ENCODE measurements at regions not wholly inside any gene's neighbourhood (a gene's known extent, or its start where the extent isn't known, plus 50 kb on each side); places are given as distances from the start of the nearest gene placed in this dataset.

DNA sequence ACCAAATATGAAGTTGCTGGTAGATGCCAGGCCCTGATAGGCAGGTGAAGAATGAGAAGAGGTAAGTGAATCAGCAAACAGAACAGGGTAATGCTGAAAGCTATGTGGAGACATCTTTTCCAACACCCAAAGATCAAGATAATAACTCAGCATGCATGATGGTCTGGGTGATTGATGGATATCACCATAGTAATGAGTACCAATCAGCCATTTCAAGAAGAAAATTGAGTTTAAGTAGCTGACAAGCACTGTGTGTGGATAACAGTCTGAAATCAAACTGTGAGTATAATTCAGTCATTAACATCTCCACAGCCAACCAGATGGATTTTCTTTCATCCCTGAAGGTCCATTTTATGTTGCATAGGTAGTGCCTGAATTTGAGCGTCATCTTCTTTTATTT lies 289.6 kb upstream of the SMIM31 start:
- no peak for DNase-seq (ENCODE audit: low read depth in 1 of 2, low spot score in 1 of 2)

DNA sequence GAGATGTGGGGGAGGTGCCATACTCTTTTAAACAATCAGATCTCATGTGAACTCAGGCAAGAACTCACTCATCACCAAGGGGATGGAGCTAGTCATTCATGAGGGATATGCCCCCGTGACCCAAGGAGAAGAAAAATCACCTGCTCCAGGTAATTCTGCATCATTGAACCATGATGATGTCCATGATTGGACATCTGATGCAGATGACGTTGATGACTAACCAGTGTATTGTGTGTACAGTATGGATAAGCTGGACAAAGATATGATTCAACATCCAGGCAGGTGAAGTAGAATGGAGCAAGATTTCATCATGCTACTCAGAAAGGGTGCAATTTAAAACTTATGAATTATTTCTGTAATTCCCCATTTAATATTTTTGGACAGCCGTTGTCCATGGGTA lies 286.4 kb upstream of the SMIM31 start:
- DNase-seq (ENCODE audit: low read depth in 1 of 2, low spot score in 1 of 2): no peak

DNA sequence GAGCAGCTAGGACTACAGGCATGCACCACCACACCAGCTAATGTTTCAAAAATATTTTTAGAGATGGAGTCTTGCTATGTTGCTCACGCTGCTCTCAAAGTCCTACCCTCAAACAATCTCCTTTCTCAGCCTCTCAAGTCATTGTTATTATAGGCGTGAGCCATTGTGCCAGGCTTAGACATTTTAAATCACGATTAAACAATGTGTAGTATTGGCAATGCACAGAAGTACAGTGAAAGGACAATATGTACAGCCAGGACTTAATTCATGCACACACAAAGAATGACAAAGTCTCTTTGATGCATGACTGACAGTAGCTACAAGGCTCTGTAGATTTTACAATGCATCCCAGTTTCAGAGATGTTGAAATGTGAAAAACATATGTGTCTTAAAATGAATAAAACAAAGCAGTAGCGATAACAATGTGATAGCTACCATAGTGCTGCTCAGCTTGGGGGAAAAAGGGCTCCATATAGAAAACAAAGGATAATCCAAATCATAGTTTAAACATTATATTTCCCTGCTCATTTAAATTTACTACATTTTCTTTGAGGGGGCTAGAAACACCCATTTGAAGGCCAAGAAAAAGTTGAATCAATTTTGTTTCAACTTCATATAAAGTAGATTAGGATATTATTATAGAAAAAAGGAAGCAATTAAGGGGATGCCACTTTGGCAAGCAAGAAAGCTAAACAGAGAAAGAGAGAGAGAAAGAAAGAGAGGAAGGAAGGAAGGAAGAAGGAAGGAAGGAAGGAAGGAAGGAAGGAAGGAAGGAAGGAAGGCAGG lies 272.4 kb upstream of the SMIM31 start:
- no peak for DNase-seq (ENCODE audit: low read depth in 1 of 2, low spot score in 1 of 2)

DNA sequence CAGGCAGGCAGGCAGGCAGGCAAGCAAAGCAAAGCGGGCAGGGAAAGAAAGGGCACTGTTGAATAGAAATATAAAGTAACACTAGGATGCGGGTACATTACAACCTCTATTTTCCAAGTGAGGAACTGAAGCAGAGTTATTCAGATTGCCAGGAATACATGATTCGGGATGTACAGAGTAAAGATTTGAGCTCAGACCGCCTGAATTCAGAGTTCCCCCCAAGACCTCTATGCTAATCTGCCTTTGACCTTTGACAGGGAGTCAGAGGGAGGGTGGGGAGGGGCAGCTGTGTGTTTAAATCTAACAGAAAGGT lies 271.9 kb upstream of the SMIM31 start:
- no peak for DNase-seq (ENCODE audit: low read depth in 1 of 2, low spot score in 1 of 2)

DNA sequence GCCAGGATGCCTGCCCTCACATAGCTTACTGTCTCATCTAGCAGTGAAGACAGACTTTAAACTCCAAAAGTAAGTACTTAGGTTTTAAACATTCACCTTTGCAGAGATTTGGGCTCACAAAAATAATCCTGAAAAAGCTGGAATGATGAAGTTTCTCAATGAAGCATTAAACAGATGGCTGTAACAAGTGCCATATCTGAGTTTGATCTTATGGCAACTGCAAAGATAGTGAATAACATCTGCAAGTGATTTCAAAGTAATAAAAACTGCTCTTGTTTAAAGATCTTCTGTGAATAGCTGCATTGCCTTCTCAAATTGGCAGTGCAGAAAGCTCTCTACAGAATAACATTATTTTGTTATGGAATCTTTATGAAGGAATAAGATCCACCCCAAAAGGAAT lies 271.2 kb upstream of the SMIM31 start:
- DNase-seq (ENCODE audit: low read depth in 1 of 2, low spot score in 1 of 2): no peak

DNA sequence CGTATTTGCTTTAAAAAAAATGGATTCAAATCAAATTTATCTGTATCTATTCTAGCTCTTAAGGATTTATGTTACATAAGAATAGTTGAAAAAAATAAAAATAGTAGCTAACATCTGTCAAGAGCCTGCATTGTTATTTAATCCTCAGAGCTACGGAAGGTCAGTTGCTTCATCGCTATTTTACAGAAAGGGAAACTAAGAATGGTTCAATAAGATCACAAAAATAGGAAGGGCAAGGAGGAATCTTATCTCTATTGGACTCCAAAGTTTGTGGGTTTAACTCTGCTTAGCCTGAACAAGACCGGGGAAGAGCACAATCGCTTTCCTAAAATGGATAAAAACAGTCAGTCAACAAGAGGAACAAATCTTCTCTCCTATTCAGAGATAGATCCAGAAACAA lies 270.2 kb upstream of the SMIM31 start:
- DNase-seq (ENCODE audit: low read depth in 1 of 2, low spot score in 1 of 2): no peak

DNA sequence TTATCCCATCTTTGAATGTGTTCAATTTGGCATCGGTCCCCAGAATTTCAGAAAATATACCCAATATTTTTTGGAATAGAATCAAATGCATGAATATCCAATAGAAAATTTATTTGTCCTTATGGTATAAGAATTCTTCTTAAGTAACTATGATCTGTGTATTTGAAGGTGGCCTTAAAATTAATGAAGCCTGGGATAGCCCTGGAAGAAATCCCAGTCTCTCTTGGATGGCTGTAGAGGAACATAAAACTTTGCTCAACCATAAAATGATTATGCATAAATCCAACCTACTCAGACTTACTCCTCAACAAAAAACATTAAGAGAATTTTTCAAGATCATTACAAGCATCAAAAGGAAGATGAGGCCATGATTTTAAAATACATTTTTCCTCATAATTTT lies 269.4 kb upstream of the SMIM31 start:
- no peak for DNase-seq (ENCODE audit: low read depth in 1 of 2, low spot score in 1 of 2)

DNA sequence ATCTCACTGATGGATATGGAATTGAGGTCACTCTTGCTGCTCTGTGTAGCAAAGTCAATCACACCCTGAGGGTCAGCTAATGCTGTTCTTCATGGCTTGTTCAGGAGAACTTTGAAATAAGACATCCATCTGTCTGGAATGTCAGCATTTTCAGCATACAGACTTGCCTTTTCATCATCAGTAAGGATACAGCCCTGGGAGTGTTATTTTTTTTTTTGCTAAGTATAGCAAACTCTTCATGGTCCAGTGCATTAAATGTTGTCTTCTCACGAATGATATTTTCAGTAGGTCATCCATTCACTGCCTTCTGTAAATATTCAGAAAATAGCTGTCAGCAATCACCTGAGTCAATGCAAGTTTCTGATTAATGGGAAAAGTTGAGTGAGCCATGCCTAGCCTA lies 268.8 kb upstream of the SMIM31 start:
- no peak for DNase-seq (ENCODE audit: low read depth in 1 of 2, low spot score in 1 of 2)

DNA sequence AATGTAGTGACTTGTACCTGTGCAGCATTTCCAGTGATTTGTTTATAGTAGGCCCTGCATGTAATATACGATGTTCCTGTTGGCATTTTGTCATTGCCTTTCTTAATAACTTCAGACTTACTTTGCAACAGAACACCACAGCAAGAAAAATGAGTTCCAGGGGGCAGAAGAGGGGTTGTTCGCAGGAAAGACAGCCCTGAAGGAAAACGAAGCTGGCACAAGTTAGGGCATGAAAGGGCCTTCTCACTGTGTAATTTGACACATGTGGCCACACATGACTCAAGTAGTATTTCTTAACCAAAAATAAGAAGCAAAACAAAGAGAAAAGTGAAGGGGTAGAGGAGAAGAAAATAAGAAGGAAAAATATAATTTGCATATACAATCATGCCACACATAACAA lies 265.8 kb upstream of the SMIM31 start:
- no peak for DNase-seq (ENCODE audit: low read depth in 1 of 2, low spot score in 1 of 2)

DNA sequence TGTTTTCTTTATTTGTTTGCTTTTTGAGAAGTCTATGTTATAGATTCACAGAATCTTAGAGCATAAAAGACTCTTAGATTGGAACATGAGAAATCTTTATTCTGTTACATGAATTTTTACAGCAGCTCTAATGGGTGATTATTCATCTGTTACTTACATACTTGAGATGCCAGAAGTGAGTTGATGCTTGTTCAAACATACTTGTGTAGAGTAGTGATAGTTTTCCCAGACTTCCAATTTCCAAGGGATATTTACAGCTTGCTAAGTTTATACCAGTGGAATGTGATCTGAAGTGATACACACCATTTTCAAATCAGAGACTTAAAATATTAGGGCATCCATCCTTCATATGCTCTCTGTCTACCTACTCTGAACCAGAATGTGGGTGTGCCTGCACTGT lies 252.9 kb upstream of the SMIM31 start:
- no peak for DNase-seq (ENCODE audit: low read depth in 1 of 2, low spot score in 1 of 2)

DNA sequence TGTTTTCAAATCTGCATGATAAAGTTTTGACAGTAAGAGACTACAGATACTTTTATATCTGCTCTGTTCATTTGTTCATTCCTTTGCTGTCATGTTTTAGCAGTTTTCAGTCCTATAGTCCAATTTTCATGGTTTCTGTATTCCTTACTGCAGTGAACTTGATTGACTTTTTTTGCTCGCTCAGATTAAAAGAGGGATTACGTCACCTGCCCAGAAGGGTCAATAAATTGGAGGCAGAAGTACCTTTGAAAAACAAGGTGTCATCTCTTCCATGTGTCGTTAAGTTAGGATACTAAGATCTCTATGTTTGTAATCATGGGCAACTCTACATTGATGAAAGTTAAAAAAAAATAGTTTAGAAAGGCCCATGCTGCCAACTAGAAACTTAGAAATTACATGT lies 250.1 kb upstream of the SMIM31 start:
- DNase-seq (ENCODE audit: low read depth in 1 of 2, low spot score in 1 of 2): no peak

DNA sequence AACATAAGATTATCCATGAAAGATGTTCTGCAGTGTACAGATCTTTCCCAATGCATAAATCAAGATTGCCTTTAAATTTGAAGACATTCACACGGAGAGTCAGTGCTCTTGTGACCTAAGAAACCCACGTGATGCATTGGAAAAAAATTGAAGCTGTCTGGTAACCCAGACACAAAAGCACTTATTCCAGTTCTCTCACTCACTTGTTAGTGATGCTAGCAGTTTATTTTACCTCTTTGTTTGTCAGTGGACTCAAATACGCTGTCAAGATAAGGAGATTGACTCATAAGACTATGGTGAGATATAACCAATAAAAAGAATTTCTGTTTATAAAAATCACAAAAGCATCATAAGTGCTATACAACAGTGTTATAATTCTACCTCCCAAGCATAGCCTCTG lies 245.8 kb upstream of the SMIM31 start:
- DNase-seq (ENCODE audit: low read depth in 1 of 2, low spot score in 1 of 2): no peak

DNA sequence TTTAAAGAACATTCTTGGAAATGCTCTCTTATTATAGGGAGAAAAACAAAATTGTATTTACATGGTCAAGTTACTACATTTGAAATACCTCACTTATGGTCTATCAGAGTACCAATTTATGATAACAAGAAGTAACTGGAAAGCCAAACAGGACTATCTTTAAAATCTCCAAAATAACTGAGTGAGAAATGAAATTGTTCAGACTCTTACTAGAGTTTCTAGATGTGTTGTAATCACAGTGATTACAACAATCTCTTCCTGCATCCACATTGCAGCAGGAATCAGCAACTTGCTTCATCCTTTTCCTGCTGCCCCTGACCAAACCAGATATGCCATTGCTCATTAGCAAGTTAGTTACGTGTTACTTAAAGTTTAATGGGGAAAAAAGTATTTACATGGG lies 245.2 kb upstream of the SMIM31 start:
- no peak for DNase-seq (ENCODE audit: low read depth in 1 of 2, low spot score in 1 of 2)

DNA sequence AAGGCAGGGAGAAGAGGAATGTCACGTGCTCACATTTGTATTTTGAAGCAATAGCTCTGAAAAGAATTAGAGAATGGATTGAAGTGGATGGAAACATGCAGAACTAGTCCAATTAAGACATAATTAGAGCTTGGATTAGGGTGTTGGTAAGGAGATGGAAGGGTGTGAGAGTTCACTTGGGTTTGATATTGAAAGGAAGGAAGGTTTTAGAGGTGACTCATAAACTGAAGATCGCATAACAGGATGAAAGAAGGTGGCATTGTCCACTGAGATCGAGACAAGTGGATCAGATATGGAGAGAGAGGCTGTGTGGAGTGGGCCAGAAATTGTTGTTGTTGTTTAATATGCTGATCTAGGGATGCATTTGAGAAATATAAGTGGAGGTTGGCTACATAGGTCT lies 244.0 kb upstream of the SMIM31 start:
- DNase-seq (ENCODE audit: low read depth in 1 of 2, low spot score in 1 of 2): no peak

DNA sequence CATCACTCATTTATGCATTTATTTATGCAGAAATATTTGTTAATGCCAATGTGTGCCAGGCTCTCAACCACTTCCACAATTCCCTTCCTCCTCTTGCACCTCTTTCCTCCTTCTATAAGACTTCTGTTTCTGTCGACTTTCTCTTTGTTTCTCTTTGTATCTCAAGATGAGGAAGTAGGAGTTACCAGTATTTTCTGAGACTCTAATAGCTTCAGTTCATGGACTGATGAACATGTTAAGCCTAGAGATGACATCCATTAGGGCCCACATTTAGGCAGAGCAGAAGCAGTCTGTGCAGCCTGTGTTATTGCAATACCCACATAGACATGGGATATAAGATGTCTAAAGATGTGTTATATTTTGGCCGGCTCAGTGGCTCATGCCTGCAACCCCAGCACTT lies 241.8 kb upstream of the SMIM31 start:
- DNase-seq (ENCODE audit: low read depth in 1 of 2, low spot score in 1 of 2): no peak

DNA sequence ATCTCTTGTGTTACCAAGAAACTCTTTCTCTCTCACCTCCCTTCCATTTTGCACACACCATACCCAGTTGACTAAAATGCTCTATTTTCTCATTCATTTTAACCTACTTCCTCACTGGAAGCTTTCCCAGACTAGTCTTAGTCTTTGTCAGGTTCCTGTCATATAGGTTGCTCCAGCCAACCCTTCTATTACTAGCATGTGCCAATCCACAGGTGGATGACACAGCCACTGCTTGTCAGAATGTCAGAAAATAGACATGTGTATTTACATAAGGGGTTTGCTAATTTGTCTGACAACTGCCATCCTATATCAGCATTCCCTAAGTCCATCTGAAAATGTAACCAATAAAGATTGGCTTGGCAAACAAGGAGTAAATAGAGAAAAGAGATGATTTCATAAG lies 239.2 kb upstream of the SMIM31 start:
- no peak for DNase-seq (ENCODE audit: low read depth in 1 of 2, low spot score in 1 of 2)

DNA sequence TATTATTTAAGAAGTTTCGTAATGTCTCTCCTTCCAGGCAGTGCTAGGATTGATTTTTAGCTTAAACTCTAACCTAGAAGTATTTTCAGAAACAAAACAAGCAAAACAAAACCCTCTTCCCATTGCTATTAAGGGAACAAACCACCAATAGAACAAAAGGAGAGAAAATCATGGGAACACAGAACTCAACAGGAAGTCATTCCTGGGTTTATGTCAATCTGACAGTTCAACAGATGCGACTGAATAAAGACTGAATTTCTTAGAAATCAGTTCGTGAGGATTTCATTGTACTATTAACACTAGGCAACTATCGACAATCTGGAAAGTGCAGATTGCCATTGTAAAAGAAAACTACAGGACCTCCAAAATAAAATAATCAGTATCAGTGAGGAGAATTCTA lies 229.1 kb upstream of the SMIM31 start:
- DNase-seq (ENCODE audit: low read depth in 1 of 2, low spot score in 1 of 2): no peak

DNA sequence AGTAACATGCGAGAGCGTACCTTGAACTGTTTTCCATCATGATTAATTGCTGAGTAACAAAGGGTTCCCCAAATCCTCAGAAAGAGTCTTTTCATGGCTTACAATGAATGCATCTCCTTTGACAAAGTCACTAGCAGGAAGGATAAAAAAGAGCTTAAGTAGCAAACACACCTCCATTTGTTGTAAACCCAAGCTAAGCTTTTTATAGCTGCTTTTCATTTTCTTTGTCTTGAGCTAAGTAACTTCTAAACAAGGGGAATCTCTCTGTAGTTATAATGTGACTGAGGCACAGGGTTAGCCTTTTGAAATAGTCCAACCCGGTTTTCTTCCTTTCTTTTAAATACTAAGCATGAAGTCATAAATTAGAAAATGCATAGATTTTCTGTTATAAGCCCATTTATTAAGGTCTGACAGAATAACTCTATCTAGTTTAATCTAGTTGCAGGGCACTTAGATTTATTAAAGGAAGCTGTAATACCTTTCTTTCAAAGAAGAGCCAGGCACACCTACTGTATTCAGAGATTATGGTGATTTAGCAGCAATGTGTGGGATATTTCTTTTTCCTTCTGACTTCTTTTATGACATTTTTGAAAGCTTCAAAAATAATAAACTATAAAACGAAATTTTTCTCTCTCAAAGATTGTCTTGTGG lies 226.9 kb upstream of the SMIM31 start:
- DNase-seq (ENCODE audit: low read depth in 1 of 2, low spot score in 1 of 2): no peak

DNA sequence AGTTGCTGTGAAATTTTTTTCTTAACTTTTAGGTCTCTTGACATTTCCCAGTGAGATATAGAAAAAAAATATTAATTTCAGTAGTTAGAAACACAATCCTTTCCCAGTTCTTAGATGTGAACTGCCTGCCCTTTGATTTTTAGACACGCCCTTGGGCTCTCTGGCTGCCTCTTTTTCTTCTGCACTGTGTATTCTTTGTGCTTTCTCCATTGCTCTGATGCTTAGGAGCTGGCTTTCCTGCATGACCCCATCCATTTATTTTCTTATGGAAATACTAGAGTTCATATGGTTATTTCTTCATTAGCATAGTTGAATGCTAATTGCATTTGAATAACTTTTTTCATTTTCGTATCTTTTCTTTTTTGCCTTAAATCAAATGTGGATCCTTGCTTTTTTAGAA lies 224.9 kb upstream of the SMIM31 start:
- no peak for DNase-seq (ENCODE audit: low read depth in 1 of 2, low spot score in 1 of 2)

DNA sequence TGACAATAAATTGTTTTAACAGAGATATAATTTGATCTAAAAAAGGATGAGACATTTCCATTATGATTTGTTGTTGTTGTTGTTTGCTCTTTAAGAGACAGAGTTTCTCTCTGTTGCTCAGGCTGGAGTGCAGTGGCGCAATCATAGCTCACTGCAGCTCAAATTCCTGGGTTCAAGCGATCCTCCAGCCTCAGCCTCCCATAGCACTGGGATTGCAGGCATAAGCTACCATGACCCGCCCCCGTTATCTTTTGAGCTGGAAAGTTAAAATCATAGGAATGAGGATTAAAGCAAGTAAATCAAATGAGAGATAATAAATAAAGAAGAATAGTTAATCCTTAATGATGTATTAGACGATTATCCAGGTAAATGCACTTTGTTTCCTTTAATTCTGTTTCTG lies 224.4 kb upstream of the SMIM31 start:
- DNase-seq (ENCODE audit: low read depth in 1 of 2, low spot score in 1 of 2): no peak

DNA sequence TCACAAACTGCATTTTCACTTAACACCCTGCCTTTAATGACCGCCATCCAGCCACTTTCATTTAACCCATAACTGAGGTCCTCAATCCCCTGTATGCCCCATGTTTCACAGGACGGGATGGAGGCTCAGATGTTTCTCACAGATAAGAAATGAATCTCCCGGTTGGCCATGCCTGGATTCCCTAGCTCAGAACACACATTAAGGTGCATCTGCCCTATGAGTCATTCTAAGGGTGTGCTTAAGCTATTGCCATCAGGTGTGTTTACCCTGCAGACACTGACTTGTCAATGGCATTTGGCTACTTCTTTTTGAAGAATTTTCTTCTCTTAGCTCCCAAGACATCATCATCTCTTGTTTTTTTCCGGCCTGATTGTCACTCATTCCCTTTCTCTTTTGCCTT lies 222.6 kb upstream of the SMIM31 start:
- DNase-seq (ENCODE audit: low read depth in 1 of 2, low spot score in 1 of 2): no peak

DNA sequence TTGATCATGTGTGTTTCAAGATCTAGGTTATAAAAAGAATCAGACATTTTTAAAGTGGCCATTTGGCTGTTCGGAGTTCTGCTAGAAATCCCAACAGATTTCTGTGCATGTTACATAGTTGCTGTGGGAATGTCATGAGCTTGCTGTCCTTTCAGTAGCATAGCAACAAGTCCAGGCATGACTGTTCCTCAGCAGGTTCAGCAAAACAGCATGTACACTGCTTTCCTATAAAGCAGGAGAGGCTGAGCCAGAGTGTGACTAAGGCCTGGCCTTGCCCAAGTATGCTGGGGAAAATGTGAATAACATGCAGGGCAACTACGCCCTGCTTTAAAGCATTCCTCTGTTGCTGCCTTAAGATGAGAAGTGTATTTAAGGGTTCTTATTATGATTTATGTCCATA lies 217.1 kb upstream of the SMIM31 start:
- DNase-seq (ENCODE audit: low read depth in 1 of 2, low spot score in 1 of 2): no peak

DNA sequence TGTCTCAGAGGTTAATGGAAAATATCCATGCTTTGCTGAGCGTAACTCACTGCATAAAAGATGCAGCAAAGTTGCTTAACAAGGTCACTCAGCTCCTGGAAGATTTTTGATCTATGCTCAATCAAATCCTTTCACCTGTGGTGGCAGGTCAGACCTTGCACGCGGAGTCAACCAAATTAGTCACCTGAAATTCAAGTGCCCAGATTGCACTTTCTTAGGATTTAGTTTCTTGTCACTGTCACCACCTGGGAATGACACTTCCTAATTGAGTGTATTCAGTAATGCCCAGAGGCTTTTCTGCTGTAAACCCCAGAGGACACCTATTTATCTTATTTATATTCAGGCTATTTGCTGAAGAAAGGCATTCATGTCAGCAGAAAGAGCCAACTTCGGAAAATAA lies 215.8 kb upstream of the SMIM31 start:
- DNase-seq (ENCODE audit: low read depth in 1 of 2, low spot score in 1 of 2): no peak
